GM18867 (cell line): ENCODE measurements at regions not wholly inside any gene's neighbourhood (a gene's known extent, or its start where the extent isn't known, plus 50 kb on each side); places are given as distances from the start of the nearest gene placed in this dataset.
"Not testable (repeated sequence)": the region's sequence is repeated elsewhere in the genome, so short reads cannot be mapped to it uniquely, and the experiment has no call there.

Experiments used
- ATAC-seq: cut with Tn5 transposase; IDR thresholded peaks from one replicate; pipeline ENCODE4 v1.9.1; 2021; ENCODE audit warnings: mild to moderate bottlenecking, moderate library complexity; ENCODE audit not compliant: unreplicated experiment

DNA sequence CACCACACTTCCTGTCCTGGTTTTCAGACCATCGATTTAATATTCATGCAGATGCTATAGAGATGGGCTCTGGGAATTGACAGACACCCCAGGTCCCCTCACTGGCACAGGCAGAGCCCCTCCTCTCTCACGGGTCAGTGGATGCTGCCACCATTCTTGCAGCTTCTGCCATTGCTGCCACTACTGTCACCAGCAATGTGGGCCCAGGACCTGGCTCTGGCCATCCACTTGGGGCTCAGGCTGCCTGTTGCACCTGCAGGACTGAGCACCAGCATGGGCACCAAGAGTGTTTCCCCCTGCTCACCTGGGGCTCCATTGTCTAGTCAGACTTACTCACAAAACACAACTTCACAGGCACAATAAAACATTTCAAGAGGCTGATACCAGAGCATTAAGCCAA is 479.0 kb upstream of the ZNF608 start:
- no peak for ATAC-seq

DNA sequence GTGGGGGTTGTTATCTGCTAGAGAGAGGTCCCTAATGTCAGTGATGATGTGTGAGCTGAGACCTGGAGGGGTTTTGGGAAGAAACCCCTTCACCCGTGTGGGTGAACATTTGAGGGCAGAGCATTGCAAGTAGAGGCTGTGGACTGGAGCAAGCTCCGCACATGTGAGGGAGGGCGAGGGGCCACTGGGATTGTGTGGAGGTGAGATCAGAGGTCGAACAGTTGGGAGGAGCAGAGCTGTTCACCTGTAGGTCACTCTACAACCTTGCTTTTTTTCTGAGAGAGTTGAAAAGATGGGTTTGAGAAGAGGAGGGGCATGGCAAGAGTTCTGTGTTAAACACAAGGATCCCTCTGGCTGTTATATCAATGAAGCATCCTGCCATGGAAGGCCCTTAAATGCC is 480.4 kb upstream of the ZNF608 start:
- ATAC-seq: no peak

DNA sequence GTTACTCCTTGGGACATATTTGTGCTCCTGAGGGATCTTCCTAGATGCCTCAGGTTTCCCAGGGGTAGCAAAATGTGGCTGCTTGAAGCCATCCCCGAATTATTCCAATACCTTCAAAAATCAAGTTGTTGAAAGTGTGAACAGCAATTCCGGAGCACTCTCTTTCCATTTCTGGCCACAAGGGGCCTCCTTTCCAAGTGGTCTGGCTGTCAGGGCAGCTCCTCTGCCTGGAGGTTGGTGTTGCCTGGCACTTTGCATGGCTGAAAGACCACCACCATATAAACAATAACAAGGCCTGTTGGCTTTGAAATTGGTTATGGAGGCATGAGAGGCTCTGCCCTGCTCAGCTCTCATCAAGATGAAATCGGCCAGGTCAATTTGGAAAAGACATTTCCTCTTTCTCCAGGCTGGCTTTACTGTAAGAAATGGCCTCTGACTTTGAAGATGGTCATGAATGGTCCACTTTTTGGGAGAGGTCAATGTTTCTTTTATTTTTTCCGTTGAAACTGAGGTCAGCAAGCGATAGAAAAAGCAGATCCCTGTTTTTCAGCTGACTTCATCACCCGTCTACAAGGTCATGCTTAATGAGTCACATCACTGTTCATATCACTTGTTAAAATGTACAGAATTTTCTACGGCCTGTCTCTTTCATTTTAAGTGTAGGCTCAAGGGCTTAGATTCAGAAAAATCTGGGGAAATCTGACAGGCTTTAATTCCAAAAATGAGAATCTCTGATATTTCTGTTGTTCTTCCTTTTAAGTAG is 481.1 kb upstream of the ZNF608 start:
- ATAC-seq: no peak

DNA sequence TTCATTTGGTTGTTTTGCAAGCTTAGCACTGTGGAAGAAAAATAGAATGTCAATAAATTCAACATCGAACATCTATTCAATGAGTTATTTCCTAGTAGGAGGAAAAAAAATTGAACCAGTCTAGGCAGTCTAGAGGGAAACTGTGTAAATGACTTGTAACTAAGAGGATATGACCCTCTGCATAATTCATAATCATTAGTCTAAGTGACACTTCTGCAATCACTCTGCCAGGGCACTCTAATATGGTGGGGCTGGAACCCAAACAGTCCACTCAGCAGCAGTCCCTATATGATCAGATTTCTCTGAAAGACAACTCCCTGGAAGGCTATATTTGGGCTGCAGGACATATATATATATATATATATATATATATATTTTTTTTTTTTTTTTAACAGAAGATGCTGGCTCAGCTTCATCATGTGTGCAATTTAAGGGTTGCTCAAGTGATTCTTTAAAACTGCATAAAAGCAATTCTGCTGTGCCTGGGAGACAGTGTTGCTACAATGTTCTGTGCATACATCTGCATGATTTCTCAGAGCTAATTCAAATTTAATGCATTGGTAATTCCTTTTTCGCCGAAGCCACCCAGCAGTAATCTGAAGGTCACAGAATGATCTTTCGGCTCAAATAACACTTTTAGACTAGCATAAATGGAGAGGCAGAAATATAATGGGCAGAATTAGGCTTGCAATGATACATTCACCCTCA is 482.1 kb upstream of the ZNF608 start:
- no peak for ATAC-seq

DNA sequence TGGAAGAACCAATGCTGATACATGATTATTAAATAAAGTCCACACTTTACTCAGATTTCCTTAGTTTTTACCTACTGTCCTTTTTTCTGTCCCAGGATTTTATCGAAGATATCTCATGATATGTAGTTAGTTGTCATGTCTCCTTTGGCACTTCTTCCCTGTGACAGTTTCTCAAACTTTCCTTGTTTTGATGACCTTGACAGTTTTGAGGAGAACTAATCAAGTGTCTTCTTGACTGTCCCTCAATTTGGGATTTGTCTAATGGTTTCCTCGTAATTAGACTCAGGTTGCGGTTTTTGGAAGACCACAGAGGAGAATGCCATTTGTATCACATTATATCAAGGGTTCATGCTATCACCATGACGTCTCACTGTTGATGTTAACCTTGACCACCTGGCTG is 483.1 kb upstream of the ZNF608 start:
- ATAC-seq: no peak

DNA sequence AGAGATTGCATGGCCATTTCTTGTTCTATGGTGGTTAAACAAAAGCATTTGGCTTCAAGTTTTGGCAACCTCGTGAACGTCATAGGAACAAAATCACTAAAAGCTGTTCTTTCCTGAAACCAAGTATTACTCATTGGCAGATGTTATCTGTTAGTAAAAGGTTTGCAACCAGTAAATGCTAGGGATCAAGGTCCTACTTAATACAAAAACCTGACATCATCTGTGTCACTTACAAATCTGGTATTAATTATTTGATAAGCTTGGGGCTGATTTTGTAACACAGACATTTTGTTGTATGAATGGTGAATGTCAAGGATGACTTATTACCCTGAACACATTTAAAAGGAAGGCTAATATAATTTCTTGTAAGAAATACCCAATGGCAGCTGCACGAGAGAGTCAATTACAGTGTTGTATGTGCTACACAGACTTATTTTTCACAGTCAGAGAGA is 486.4 kb upstream of the ZNF608 start:
- ATAC-seq: no peak

DNA sequence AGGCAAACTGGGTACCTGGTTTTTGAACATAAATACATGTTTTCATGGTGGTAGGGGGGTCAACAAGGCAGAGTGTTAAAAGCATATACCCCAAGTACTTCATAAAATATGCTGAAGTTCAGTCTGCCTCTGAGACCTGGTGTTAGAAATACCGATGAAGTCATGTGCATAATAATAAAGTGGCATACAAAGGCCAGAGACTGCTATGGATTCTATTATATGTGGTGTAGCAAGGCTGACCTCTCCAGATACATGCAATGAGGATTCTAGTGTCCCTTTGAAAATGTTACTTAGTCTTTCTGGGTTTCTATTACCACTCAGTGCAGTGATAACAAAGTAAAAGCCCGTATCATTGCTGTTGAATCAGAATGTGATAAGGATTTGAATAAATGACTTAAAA is 487.5 kb upstream of the ZNF608 start:
- ATAC-seq: no peak

DNA sequence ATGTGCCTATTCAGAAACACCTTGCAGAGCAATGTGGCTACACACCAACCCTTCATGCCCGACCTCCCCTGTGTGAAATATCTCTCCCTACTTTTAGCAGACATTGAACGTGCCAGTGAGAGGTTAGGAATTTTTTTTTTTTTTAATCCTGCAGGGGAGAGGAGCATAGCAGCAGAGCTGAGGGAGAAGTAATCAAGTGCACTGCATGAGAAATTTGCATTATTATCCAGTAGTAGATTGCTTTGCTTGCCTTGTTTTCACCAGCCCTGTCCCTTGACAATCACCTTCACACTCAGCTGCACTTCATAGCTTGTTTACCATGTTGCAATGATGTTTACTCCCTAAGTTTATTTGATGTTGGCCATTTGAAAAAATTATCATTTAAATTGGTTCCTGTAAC is 489.6 kb upstream of the ZNF608 start:
- ATAC-seq: no peak

DNA sequence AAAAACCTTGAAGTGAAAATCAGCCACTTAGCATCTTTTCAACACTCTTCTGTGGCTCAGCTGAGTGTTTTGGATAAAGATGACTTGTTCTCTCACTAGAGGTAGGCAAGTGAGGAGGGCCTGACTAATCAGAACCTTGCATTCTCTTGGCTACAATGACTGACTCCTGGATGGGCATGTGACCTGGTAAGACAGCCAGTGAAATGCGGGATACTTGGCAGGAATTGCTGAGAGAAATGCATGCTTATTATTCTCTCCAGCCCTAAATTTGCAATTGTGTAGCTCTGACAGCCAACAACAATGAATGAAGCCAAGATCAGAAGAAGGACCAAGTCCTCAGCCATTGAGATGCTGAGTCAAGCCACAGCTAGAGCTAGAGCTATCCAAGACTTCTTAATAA is 490.5 kb upstream of the ZNF608 start:
- ATAC-seq: no peak

DNA sequence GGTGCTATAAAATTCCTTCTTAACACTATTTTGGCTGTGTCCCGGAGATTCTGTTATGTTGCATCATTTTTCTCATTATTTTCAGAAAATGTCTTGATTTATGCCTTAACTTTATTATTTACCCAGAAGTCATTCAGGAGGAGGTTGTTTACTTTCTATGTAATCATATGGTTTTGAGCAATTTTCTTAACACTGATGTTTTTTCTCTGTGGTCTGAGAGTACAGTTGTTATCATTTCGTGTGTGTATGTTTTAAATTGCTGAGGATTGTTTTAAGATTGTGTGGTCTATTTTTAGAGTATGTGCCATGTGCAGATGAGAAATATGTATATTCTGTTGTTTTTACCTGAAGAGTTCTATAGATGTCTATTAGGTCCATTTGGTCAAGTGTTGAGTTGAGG is 498.1 kb upstream of the ZNF608 start:
- ATAC-seq: no peak

DNA sequence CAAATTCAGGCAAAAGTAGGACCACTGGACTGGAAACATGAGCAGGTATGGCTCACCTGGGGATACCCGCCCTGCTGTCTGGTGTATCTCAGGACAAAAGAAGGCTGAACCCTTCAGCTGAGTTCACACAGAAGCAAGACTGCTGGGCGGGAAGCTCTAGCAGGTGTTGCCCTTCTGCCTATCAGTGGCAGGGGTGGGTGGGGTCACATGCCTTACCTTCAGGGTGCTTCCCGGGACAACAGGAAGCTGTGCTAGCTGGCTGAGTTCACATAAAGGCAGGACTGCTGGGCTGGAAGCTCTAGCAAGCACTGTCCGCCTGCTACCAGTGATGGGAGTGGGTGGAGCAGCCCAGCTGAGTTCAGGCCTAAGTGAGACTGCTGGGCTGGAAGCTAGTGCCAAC is 498.8 kb upstream of the ZNF608 start:
- no peak for ATAC-seq

DNA sequence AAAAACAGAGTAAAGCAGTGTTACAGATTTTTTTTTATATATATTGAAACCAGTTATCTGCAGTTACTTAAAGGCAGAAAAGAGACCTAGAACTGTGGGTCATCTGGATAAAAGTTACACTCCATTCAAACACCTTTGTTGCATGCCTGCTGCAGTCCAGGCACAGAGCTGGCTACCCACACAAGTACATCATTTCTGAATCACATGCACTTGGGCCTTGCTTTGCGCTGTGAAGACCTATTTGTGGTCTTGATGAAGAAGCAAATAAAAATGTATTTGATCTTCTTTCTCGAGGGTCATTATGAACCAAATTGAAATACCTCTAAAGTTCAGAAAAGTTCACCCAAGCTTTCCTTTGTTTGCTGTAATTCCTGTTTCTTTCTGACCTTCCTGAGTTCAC is 503.0 kb upstream of the ZNF608 start:
- no peak for ATAC-seq

DNA sequence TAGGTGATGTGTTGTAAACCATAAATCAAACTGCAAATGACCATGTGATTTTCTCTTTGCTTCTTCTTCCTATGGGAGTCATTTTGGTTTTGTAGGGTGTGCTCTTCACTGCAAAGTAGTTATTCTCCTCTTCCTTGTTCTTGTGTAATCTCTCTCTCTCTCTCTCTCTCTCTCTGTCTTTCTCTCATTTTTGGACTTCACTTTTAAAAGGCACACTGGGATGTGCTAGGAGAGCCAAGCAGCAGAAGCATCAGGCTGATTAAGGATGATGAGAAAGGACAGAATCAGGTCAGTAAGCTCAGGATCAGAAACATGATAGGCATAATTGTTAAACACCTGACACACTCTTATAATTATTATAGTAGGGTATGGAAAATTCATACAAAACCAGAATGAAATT is 505.3 kb upstream of the ZNF608 start:
- ATAC-seq: no peak

DNA sequence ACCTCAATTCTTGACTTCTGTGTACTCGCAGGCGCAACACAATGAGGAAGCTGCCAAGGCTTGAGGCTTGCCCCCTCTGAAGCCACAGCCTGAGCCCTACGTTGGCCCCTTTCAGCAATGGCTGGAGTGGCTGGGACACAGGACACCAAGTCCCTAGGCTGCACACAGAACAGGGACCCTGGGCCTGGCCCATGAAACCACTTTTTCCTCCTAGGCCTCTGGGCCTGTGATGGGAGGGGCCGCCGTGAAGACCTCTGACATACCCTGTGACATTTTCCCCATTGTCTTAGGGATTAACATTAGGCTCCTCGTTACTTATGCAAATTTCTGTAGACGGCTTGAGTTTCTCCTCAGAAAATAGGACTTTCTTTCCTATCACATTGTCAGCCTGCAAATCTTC is 507.2 kb upstream of the ZNF608 start:
- not testable (repeated sequence) for ATAC-seq

DNA sequence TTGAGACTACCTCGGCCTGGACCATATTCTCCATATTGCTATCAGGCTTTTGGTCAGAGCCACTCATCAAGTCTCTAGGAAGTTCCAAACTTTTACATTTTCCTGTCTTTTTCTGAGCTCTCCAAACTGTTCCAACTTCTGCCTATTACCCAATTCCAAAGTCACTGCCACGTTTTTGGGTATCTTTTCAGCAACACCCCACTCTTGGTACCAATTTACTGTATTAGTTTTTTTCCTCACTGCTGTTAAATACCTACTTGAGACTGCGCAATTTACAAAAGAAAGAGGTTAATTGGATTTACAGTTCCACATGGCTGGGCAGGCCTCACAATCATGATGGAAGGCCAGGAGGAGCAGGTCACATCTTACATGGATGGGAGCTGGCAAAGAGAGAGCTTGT is 507.8 kb upstream of the ZNF608 start:
- ATAC-seq: no peak

DNA sequence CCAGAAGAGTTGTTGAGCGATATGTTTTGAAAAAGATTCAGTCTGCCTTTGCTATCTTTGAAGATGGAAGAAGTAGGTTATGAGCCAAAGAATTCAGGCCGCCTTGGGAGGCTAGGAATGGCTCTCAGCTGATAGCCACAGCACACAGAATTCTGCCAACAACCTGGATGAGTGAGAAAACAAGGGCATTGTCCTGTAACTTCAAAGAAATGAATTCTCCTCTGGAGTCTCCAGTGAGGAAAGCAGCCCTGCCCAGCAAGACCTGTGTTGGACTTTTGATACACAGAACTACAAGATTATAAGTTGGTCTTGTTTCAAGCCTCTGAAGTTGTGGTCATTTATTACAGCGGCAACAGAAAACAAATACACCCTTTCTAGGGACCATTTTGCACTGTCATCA is 509.9 kb upstream of the ZNF608 start:
- no peak for ATAC-seq

DNA sequence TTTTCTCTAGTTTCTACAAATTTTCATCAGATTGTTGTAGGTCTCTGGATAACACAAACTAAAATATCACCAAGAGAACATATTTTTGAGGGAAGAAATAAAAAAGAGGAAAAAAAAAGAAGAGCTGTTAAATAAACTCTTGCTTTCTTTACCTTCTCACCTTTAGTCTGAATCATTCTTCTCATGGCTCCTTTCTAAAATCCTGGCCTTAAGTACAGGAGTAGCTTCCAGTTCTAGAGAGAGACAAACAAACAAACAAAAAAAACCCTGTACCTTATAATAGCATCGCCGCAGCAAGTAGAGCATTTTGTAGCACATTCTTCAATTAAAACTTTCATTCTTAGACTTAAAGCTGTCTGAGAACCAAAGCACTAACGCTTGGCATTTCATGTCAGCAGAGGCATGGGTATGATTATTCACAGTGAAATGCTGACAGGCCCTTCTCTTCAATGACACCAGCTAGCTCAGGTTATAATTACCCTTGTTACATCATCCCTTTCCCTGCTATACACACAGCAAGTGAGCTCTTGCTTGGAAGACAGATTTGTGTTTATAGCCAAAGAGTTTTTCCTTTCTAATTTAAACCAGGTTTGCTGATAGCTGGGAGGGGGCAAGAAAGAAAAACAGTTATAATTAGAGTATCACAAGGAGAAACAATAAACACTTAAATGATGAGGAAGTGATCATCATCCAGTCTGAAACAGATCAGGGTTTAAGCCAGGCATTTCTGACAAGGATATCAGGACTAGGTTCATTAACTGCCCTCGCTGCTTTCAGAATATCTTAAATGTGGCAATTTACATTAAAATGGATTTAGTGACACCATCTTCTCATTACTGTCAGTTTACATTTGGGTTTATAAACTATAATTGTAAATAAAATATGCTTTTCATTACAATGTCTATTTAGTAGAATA is 510.9 kb upstream of the ZNF608 start:
- ATAC-seq: no peak

DNA sequence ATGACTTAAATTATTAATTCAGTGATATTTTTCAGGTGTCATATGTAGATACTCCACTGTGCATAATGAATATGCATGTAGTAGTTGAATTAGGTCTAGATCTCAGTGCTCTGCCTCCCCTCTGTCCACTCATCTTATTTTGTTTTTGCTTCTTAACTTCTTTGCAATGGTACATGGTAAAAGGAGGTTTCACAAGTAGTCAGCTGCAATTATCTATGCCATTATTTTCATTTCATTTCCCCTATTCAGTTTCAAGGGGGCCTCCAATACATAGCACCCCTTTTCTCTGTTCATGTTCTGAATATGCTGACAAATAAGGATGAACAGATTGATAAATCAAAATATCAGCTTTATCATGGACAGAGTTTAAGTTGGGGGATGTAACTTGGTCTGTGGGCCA is 511.6 kb upstream of the ZNF608 start:
- peak; percentile 79 for ATAC-seq

DNA sequence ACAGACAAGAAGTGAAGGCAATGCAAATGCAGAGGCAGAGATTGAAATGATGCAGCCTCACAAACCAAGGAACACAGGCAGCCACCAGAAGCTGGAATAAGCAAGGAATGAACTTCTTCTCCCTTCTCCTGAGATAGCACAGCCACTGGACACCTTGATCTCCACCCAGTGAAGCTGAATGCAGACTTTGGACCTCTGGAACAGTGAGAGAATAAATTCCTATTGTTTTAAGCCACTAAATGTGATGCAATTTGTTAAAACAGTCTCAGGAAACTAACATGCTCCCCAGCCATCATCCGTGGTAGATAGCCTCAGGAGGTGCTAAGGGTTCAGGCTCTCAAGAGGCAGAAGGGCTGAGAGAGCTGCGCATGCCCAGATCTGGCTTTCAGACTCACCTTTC is 512.2 kb upstream of the ZNF608 start:
- no peak for ATAC-seq

DNA sequence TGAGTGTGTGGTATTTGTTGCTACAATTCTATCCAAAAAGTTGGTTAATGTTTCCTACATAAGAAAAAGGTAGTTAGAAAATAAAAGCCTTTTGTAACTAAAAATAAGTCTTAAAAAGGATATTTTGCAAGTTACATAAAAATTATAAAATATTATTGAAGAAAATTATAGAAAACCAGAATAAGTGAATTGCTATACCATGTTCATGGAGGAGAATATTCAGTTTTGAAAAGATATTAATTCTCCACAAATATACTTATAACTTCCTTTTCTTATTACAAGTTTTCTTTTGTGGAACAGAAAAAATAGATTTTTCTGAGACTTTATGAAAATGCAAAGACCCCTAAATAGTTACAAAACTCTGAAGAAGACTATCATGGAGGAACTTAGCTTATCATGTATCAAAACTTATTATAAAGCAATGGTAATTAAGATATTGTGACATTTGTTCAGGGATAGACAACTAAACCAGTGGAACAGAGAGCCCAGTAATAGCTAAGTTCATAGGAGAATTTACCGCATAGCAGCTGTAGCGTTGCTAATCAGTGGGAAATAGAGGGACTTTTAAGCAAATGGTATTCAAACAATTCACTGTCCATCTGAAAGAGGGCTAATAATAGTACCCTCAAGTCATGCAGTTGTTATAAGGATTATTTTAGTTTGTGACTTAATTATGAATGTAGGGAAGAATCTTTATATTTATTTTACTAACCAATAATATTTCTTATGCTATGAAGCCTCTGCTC is 515.2 kb upstream of the ZNF608 start:
- no peak for ATAC-seq

DNA sequence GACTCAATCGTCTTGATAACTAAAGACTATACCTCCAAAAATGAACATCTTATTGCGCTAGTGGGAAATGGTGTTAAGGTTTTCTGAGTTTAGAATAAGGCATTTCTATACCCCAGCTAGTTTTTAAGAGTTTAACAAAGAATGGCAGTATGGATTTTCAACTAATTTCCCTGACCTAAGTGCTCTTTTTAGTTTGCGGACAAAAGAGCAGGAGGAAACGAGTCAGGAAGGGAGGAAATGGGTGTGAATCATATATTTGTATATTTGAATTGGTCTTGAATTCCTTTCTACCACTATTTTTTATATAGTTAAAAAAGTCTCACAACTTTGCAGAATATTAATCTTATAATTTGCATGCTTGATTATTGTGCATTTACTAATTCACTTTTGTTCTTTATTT is 516.3 kb upstream of the ZNF608 start:
- ATAC-seq: no peak
